Activated CD4-positive, CD25-positive, alpha-beta regulatory T cell treated with anti-CD3 and anti-CD28 coated beads, Interleukin-2, amount 50 U/mL, for 24 hours (primary cell): ENCODE measurements at regions not wholly inside any gene's neighbourhood (a gene's known extent, or its start where the extent isn't known, plus 50 kb on each side); places are given as distances from the start of the nearest gene placed in this dataset.
"Not testable (repeated sequence)": the region's sequence is repeated elsewhere in the genome, so short reads cannot be mapped to it uniquely, and the experiment has no call there.

Experiments
- ATAC-seq, 2 donors: fragments of 150-1000 bp; cut with Tn5 transposase; one replicate each; pipeline ENCODE4 v1.10.0; 2021; ENCODE audit warnings: mild to moderate bottlenecking in 1 of 2, moderate library complexity in 1 of 2

GRCh38 chr9:103242025-103242424 is 246.9 kb downstream of the CYLC2 start:
- ATAC-seq = no peak

- no peak for ATAC-seq
Measured at GRCh38 chr9:103242486-103242885, 247.4 kb downstream of the CYLC2 start.

GRCh38 chr9:103243553-103243952 is 248.4 kb downstream of the CYLC2 start:
- no peak for ATAC-seq

- ATAC-seq = no peak
Measured at GRCh38 chr9:103245369-103245768, 250.2 kb downstream of the CYLC2 start.

GRCh38 chr9:103261951-103262350 is 266.8 kb downstream of the CYLC2 start:
- no peak for ATAC-seq

GRCh38 chr9:103266064-103266463 is 270.9 kb downstream of the CYLC2 start:
- no peak for ATAC-seq

GRCh38 chr9:103277240-103277639 is 282.1 kb downstream of the CYLC2 start:
- no peak for ATAC-seq

GRCh38 chr9:103281126-103281525 is 286.0 kb downstream of the CYLC2 start:
- ATAC-seq = no peak

- ATAC-seq = no peak
Measured at GRCh38 chr9:103287361-103287760, 292.2 kb downstream of the CYLC2 start.

GRCh38 chr9:103296189-103296588 is 301.1 kb downstream of the CYLC2 start:
- no peak for ATAC-seq

GRCh38 chr9:103301051-103301450 is 305.9 kb downstream of the CYLC2 start:
- no peak for ATAC-seq

GRCh38 chr9:103304797-103305196 is 309.7 kb downstream of the CYLC2 start:
- no peak for ATAC-seq

GRCh38 chr9:103319979-103320378 is 324.8 kb downstream of the CYLC2 start:
- ATAC-seq = no peak

GRCh38 chr9:103323699-103324098 is 328.6 kb downstream of the CYLC2 start:
- no peak for ATAC-seq

- no peak for ATAC-seq
Measured at GRCh38 chr9:103335461-103335860, 340.3 kb downstream of the CYLC2 start.

GRCh38 chr9:103355000-103355399 is 359.9 kb downstream of the CYLC2 start:
- no peak for ATAC-seq

- not testable (repeated sequence) for ATAC-seq
Measured at GRCh38 chr9:103357980-103358379, 362.8 kb downstream of the CYLC2 start.

- no peak for ATAC-seq
Measured at GRCh38 chr9:103361906-103362305, 366.8 kb downstream of the CYLC2 start.

GRCh38 chr9:103362986-103363385 is 367.9 kb downstream of the CYLC2 start:
- ATAC-seq = no peak

GRCh38 chr9:103364753-103365152 is 369.6 kb downstream of the CYLC2 start:
- no peak for ATAC-seq

GRCh38 chr9:103371152-103371551 is 376.0 kb downstream of the CYLC2 start:
- ATAC-seq = no peak

GRCh38 chr9:103372828-103373227 is 377.7 kb downstream of the CYLC2 start:
- no peak for ATAC-seq

GRCh38 chr9:103377667-103378066 is 382.5 kb downstream of the CYLC2 start:
- no peak for ATAC-seq

- no peak for ATAC-seq
Measured at GRCh38 chr9:103397868-103398600, 402.9 kb downstream of the CYLC2 start.

- no peak for ATAC-seq
Measured at GRCh38 chr9:103399535-103399934, 404.4 kb downstream of the CYLC2 start.
